Liver (tissue), 8 donors: ENCODE measurements at regions not wholly inside any gene's neighbourhood (a gene's known extent, or its start where the extent isn't known, plus 50 kb on each side); places are given as distances from the start of the nearest gene placed in this dataset.

Experiments
- DNase-seq: peaks from one replicate; pipeline ENCODE4 v3.0.0-alpha.2; 2017; ENCODE audit warnings: low spot score
- H3K27ac ChIP-seq, 2 donors: one replicate each; pipeline ENCODE4 v1.7.0; 2013; ENCODE audit warnings: inconsistent platforms in 2 of 2, low read length in 2 of 2, control low read depth in 1 of 2, low read depth in 1 of 2, mild to moderate bottlenecking in 1 of 2
- H3K27me3 ChIP-seq, 4 donors: one replicate each; pipeline versions ENCODE4 v1.6.1 to v1.7.0; 2013; ENCODE audit warnings: low read length in 3 of 4, inconsistent platforms in 1 of 4, mild to moderate bottlenecking in 1 of 4, moderate library complexity in 1 of 4; ENCODE audit not compliant: control insufficient read depth in 4 of 4, insufficient read depth in 4 of 4
- H3K36me3 ChIP-seq, 4 donors: one replicate each; pipeline versions ENCODE4 v1.6.1 to v1.7.0; 2013; ENCODE audit warnings: low read length in 3 of 4, mild to moderate bottlenecking in 3 of 4, low read depth in 1 of 4, moderate library complexity in 1 of 4; ENCODE audit not compliant: control insufficient read depth in 4 of 4, insufficient read depth in 3 of 4
- H3K4me1 ChIP-seq, 4 donors: one replicate each; pipeline versions ENCODE4 v1.6.1 to v1.7.0; 2013; ENCODE audit warnings: low read length in 3 of 4, mild to moderate bottlenecking in 3 of 4, moderate library complexity in 1 of 4; ENCODE audit not compliant: control insufficient read depth in 4 of 4, insufficient read depth in 4 of 4
- H3K4me3 ChIP-seq, 3 donors: one replicate each; pipeline versions ENCODE4 v1.6.1 to v1.7.0; 2013; ENCODE audit warnings: low read length in 3 of 3, control low read depth in 1 of 3, low read depth in 1 of 3, mild to moderate bottlenecking in 1 of 3
- H3K9ac ChIP-seq, 2 donors: one replicate each; pipeline ENCODE4 v1.7.0; 2013; ENCODE audit warnings: low read length in 2 of 2, mild to moderate bottlenecking in 2 of 2, moderate library complexity in 2 of 2, control low read depth in 1 of 2, low read depth in 1 of 2
- H3K9me3 ChIP-seq, 4 donors: one replicate each; pipeline versions ENCODE4 v1.6.1 to v1.7.0; 2013; ENCODE audit warnings: low read length in 3 of 4; ENCODE audit not compliant: control insufficient read depth in 4 of 4
- GABPA ChIP-seq, 2 donors: IDR thresholded peaks in 1 of 2; conservative IDR thresholded peaks in 1 of 2; 2 replicates each; pipeline ENCODE4 v1.6.1; 2016; ENCODE audit warnings: antibody characterized with exemption in 2 of 2, mild to moderate bottlenecking in 1 of 2, moderate library complexity in 1 of 2
- HNF4A ChIP-seq, 2 donors: conservative IDR thresholded peaks; 2 replicates each; pipeline ENCODE4 v1.6.1; 2016; ENCODE audit warnings: antibody characterized with exemption in 2 of 2, mild to moderate bottlenecking in 2 of 2
- HNF4G ChIP-seq: IDR thresholded peaks from 2 replicates; pipeline ENCODE4 v1.6.1; 2016; ENCODE audit warnings: antibody characterized with exemption
- JUND ChIP-seq, 2 donors: IDR thresholded peaks; 2 replicates each; pipeline ENCODE4 v1.6.1; 2016; ENCODE audit warnings: antibody characterized with exemption in 2 of 2
- RAD21 ChIP-seq, 2 donors: IDR thresholded peaks; 2 replicates each; pipeline ENCODE4 v1.6.1; 2016; ENCODE audit warnings: antibody characterized with exemption in 2 of 2, mild to moderate bottlenecking in 2 of 2
- SP1 ChIP-seq: IDR thresholded peaks from 2 replicates; pipeline ENCODE4 v1.6.1; 2018; ENCODE audit warnings: antibody characterized with exemption, mild to moderate bottlenecking
- TAF1 ChIP-seq: conservative IDR thresholded peaks from 2 replicates; pipeline ENCODE4 v1.6.1; 2016; ENCODE audit warnings: antibody characterized with exemption, mild to moderate bottlenecking
- YY1 ChIP-seq: IDR thresholded peaks from 2 replicates; pipeline ENCODE4 v1.6.1; 2016; ENCODE audit warnings: antibody characterized with exemption, mild to moderate bottlenecking
- WGBS: extraction: QIAGEN DNeasy Blood & Tissue Kit; methylation state at CpG from one replicate; pipeline ENCODE4 v1.1.7; 2013; 5-methylcytosine and 5-hydroxymethylcytosine counted together
- TF ChIP-seq, protein P1 (sequence below): IDR thresholded peaks from 2 replicates; pipeline ENCODE4 v1.6.1; 2016; ENCODE audit warnings: antibody characterized with exemption
- TF ChIP-seq, protein P2 (sequence below): fragments of 150-350 bp; IDR thresholded peaks from 2 replicates; pipeline ENCODE4 v1.5.1; 2017; ENCODE audit warnings: improper control_type of control experiment, low read depth, low read length; ENCODE audit not compliant: missing input control
- donor health status: healthy.
- donor health status: healthy.
- donor health status: healthy.
- donor health status: healthy.
- donor health status: healthy.

DNA sequence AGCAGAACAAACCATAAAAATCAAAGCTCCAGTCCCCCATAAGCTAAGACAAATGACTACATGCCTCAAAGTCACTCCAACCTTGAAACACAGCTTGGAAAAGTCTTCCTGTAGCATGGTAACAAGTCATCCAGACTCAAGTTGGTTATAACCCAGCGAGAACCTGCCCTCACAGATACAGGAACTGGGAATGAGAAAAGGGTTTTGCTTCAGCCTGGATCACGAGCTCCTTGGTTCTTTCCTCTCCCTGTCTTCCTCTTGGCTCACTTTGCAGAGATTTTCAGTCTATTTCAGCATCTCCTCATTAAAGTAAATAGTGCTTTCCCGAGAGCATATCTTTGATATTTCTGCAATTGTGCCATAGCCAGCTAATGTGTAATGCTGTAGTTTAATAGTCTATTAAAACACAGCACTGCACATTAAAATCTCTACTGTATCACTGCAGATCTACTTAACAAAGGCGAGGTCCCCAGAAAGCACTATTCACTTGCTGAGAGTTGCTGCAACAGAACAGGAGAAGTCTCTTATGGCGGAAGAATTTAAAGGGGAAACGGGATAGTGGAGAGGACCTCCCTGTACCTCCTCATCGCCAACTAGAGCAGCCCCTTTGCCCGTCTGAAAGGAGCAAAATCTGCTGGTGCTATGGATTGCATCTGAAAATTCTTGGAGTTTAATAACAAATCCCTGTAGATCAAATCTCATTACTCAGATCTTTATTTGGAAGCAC is 249.3 kb upstream of the GATB start:
- WGBS = 49% methylated on average over 8 of the region's 8 CpGs

GRCh38 chr4:152009031-152009670 is 248.3 kb upstream of the GATB start:
- Histone ChIP-seq H3K9me3 (peaks cover 0 to 3% (median 1%) of the 10 kb centered on the region in 4 donors), H3K9ac (no peak overlapping the region), H3K36me3 (no peaks in the 10 kb centered on the region), H3K4me1 (no peaks in the 10 kb centered on the region), H3K27me3 (no peaks in the 10 kb centered on the region), H3K4me3 (no peak overlapping the region), H3K27ac (no peak overlapping the region)
- DNase-seq = no peak
- TF ChIP-seq RAD21 (IDR thresholded peaks at IDR 0.05) (no peak), HNF4A (conservative IDR thresholded peaks at IDR 0.05) (no peak)
- TF ChIP-seq, protein P1, sequence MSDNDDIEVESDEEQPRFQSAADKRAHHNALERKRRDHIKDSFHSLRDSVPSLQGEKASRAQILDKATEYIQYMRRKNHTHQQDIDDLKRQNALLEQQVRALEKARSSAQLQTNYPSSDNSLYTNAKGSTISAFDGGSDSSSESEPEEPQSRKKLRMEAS = no peak
- WGBS = 63% methylated on average over 6 of the region's 6 CpGs

More for the DNA sequence above, 249.3 kb upstream of the GATB start:
- TF ChIP-seq GABPA (IDR thresholded peaks at IDR 0.05 in 1 of 2, conservative IDR thresholded peaks at IDR 0.05 in 1 of 2) (no peak), HNF4G (no peak), JUND (IDR thresholded peaks at IDR 0.05) (no peak), TAF1 (no peak)
- TF ChIP-seq, protein P2, sequence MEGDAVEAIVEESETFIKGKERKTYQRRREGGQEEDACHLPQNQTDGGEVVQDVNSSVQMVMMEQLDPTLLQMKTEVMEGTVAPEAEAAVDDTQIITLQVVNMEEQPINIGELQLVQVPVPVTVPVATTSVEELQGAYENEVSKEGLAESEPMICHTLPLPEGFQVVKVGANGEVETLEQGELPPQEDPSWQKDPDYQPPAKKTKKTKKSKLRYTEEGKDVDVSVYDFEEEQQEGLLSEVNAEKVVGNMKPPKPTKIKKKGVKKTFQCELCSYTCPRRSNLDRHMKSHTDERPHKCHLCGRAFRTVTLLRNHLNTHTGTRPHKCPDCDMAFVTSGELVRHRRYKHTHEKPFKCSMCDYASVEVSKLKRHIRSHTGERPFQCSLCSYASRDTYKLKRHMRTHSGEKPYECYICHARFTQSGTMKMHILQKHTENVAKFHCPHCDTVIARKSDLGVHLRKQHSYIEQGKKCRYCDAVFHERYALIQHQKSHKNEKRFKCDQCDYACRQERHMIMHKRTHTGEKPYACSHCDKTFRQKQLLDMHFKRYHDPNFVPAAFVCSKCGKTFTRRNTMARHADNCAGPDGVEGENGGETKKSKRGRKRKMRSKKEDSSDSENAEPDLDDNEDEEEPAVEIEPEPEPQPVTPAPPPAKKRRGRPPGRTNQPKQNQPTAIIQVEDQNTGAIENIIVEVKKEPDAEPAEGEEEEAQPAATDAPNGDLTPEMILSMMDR = no peak
- Histone ChIP-seq H3K27ac (no peak overlapping the region), H3K9ac (no peak overlapping the region), H3K9me3 (peaks cover 0 to 3% (median 1%) of the 10 kb centered on the region in 4 donors), H3K27me3 (no peaks in the 10 kb centered on the region), H3K4me3 (no peak overlapping the region), H3K36me3 (no peaks in the 10 kb centered on the region), H3K4me1 (no peaks in the 10 kb centered on the region)
- no peak for DNase-seq

- H3K4me1 ChIP-seq = no peaks in the 10 kb centered on the region
- H3K4me3 ChIP-seq = no peak overlapping the region
- TF ChIP-seq, protein P2 = no peak
- TF ChIP-seq RAD21 (IDR thresholded peaks at IDR 0.05) (no peak), SP1 (no peak), YY1 (no peak)
- TF ChIP-seq, protein P1 = no peak
- H3K36me3 ChIP-seq = no peaks in the 10 kb centered on the region
- no peak overlapping the region for H3K9ac ChIP-seq
- no peaks in the 10 kb centered on the region for H3K9me3 ChIP-seq
- H3K27ac ChIP-seq = no peak overlapping the region
- DNase-seq = no peak
- 84% methylated on average over 3 of the region's 3 CpGs for whole genome bisulfite sequencing
- no peaks in the 10 kb centered on the region for H3K27me3 ChIP-seq
Observed at GRCh38 chr4:152007111-152007510, 246.3 kb upstream of the GATB start.
